Ectodermal cell (in vitro differentiated cells): ENCODE measurements at regions not wholly inside any gene's neighbourhood (a gene's known extent, or its start where the extent isn't known, plus 50 kb on each side); places are given as distances from the start of the nearest gene placed in this dataset.
"Not testable (repeated sequence)": the region's sequence is repeated elsewhere in the genome, so short reads cannot be mapped to it uniquely, and the experiment has no call there.

Experiments used
- H3K27ac ChIP-seq: 2 replicates; pipeline ENCODE4 v1.7.0; 2013; ENCODE audit warnings: mild to moderate bottlenecking, low read depth, low read length; ENCODE audit not compliant: insufficient read depth, poor library complexity, severe bottlenecking
- H3K27me3 ChIP-seq: 2 replicates; pipeline ENCODE4 v1.7.0; 2013; ENCODE audit warnings: mild to moderate bottlenecking, low read length; ENCODE audit not compliant: insufficient read depth, control insufficient read depth, poor library complexity, severe bottlenecking
- H3K36me3 ChIP-seq: one replicate; pipeline ENCODE4 v1.7.0; 2013; ENCODE audit warnings: low read length; ENCODE audit not compliant: control insufficient read depth, insufficient read depth
- H3K4me1 ChIP-seq: one replicate; pipeline ENCODE4 v1.7.0; 2013; ENCODE audit warnings: low read length; ENCODE audit not compliant: control insufficient read depth, insufficient read depth
- H3K4me3 ChIP-seq: 2 replicates; pipeline ENCODE4 v1.7.0; 2013; ENCODE audit warnings: low read depth, low read length, control low read depth; ENCODE audit not compliant: insufficient read depth
- H3K9me3 ChIP-seq: 2 replicates; pipeline ENCODE4 v1.7.0; 2013; ENCODE audit warnings: mild to moderate bottlenecking, low read length, moderate library complexity; ENCODE audit not compliant: control insufficient read depth
- WGBS, 2 experiments: methylation state at CpG; one replicate each; pipeline ENCODE4 v1.1.7; 2013; ENCODE audit warnings: missing lambda C conversion rate in 2 of 2; 5-methylcytosine and 5-hydroxymethylcytosine counted together

DNA sequence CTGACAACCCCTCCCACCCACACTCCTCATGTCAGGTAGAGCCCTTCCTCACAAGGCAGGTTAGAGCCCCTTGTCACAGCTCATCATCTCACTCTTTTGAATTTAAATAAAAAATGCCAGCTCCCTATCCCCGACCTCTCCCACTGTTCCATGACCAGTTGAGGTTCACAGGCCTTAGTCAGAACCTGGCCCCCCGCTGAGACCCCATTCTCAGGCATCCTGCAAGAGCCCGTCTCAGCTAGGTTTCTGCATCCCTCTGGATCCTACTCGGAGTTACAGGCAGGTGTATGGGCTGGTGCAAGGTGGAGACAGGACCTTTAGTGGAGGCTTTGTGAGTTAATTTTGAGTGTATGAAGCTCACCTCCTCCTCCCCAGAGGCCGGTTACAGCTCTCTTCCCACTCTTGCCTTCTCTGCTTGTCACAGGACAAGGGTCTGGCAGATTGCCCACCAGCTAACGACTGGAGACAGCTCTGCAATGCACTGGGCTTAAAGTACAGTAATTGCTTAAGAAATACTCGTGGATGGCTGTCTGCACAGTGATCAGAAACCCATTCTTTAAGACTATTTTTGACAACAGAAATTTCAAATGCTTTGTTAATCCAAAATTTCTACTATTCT, 394.9 kb upstream of the DPP6 start:
- Histone ChIP-seq H3K4me3 (no peak overlapping the region), H3K36me3 (no peaks in the 10 kb centered on the region), H3K27ac (no peak overlapping the region), H3K4me1 (no peaks in the 10 kb centered on the region), H3K9me3 (peaks cover 6% of the 10 kb centered on the region), H3K27me3 (no peaks in the 10 kb centered on the region)
- 52 to 54% methylated on average over 7 of the region's 7 CpGs for WGBS, 2 experiments

- H3K4me3 ChIP-seq = no peak overlapping the region
- no peaks in the 10 kb centered on the region for H3K27me3 ChIP-seq
- no peak overlapping the region for H3K27ac ChIP-seq
- H3K9me3 ChIP-seq = peaks cover 10% of the 10 kb centered on the region
- H3K36me3 ChIP-seq = no peaks in the 10 kb centered on the region
- H3K4me1 ChIP-seq = no peaks in the 10 kb centered on the region
- WGBS, 2 experiments = 52 to 55% methylated on average over 3 of the region's 3 CpGs
Observed at GRCh38 chr7:153675131-153675530, 377.1 kb upstream of the DPP6 start.

GRCh38 chr7:153682628-153683027, 369.6 kb upstream of the DPP6 start:
- no peaks in the 10 kb centered on the region for H3K27me3 ChIP-seq
- no peaks in the 10 kb centered on the region for H3K36me3 ChIP-seq
- H3K27ac ChIP-seq = no peak overlapping the region
- no peaks in the 10 kb centered on the region for H3K4me1 ChIP-seq
- H3K4me3 ChIP-seq = no peak overlapping the region
- WGBS, 2 experiments = 74 to 75% methylated on average over 3 of the region's 3 CpGs
- peaks cover 11% of the 10 kb centered on the region for H3K9me3 ChIP-seq

DNA sequence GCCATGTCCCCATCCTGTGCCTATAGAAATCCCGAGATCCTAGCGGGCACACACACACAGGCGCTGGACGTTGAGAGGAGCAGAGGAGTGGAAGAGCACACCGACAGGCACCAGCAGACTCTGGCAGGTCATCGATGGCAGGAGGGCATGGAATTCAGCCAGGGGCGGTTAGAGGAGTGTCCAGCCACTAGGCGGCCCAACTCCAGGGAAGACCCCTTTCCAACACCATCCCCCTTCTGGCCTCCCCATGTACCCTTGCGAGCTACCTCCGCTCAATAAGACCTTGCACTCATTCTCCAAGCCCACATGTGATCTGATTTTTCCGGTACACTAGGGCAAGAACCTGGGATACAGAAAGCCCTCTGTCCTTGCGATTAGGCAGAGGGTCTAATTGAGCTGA, 356.0 kb upstream of the DPP6 start:
- 88 to 89% methylated on average over 12 of the region's 12 CpGs for WGBS, 2 experiments
- H3K9me3 ChIP-seq = peaks cover 6% of the 10 kb centered on the region
- H3K4me1 ChIP-seq = no peaks in the 10 kb centered on the region
- H3K4me3 ChIP-seq = no peak overlapping the region
- no peaks in the 10 kb centered on the region for H3K27me3 ChIP-seq
- H3K36me3 ChIP-seq = no peaks in the 10 kb centered on the region
- no peak overlapping the region for H3K27ac ChIP-seq

DNA sequence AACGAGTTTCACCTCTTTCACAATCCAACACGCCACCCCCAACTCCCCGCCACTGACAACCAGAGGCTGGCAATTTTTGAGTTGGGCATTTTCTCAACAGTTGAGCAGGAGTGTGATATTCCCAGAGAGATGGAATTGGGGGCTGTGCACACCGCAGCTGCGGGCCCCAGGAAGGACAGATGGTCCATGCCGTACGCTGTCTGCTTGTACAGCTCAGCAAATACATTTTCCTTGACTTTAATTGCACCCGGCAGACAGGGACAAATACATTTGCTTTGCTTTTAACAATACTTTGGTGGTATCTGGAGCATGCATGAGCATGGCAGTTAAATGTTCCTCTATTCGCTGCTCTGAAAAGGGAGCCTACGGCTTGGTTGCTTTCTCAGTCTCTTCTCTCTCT, 354.2 kb upstream of the DPP6 start:
- Histone ChIP-seq H3K27ac (no peak overlapping the region), H3K4me1 (no peaks in the 10 kb centered on the region), H3K36me3 (no peaks in the 10 kb centered on the region), H3K9me3 (peaks cover 6% of the 10 kb centered on the region), H3K4me3 (no peak overlapping the region), H3K27me3 (no peaks in the 10 kb centered on the region)
- WGBS, 2 experiments = 88 to 90% methylated on average over 8 to 9 of the region's 10 CpGs

DNA sequence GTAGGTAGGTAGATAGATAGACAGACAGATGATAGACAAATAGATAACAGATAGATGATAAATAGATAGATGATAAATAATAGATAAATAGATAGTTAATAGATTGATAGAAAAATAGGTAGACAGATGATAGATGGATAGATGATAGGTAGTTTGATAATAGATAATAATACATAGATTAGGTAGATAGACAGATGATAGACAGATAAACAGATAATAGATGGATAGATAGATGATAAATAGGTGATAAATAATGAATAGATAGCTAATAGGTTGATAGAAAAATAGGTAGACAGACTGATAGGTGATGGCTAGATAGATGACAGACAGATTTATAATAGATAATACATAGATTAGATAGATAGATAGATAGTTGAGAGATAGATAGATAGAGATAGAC, 350.5 kb upstream of the DPP6 start:
- Histone ChIP-seq H3K27ac (no peak overlapping the region), H3K36me3 (no peaks in the 10 kb centered on the region), H3K27me3 (no peaks in the 10 kb centered on the region), H3K4me3 (no peak overlapping the region), H3K9me3 (peaks cover 4% of the 10 kb centered on the region), H3K4me1 (no peaks in the 10 kb centered on the region)

- WGBS, 2 experiments = 75 to 80% methylated on average over 1 of the region's 2 CpGs
Observed at GRCh38 chr7:153723892-153724291, 328.3 kb upstream of the DPP6 start.

DNA sequence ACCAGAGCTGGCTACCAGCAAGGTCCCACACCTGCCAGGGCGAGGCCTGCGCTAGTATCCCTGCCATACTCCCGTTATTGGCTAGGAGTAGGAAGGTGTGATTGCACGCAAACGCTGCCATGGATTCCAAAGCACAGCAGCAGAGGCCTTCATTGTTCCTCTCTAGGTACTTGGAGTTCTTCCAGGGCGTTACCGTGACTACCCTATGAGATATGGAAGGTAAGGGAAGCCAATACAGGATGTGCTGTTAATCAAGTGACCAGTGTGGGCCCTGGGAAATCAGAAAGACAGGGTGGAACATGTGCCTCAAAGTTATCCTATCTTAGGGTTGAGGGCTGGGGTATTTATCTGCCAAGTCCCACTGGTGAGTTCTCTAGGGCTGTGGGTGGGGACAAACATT, 320.7 kb upstream of the DPP6 start:
- H3K9me3 ChIP-seq, H3K27ac ChIP-seq, H3K4me3 ChIP-seq, H3K36me3 ChIP-seq, H3K27me3 ChIP-seq, H3K4me1 ChIP-seq: not testable (repeated sequence)
- 81 to 88% methylated on average over 7 of the region's 7 CpGs for WGBS, 2 experiments

More at GRCh38 chr7:153723892-153724291, 328.3 kb upstream of the DPP6 start:
- not testable (repeated sequence) for H3K4me1 ChIP-seq, H3K9me3 ChIP-seq, H3K27me3 ChIP-seq, H3K36me3 ChIP-seq, H3K27ac ChIP-seq, H3K4me3 ChIP-seq

GRCh38 chr7:153743434-153743833, 308.8 kb upstream of the DPP6 start:
- not testable (repeated sequence) for H3K4me3 ChIP-seq, H3K4me1 ChIP-seq, H3K27me3 ChIP-seq, H3K27ac ChIP-seq, H3K9me3 ChIP-seq, H3K36me3 ChIP-seq
- 50 to 78% methylated on average over 2 of the region's 2 CpGs for WGBS, 2 experiments

- H3K27ac ChIP-seq, H3K27me3 ChIP-seq, H3K36me3 ChIP-seq, H3K9me3 ChIP-seq, H3K4me1 ChIP-seq, H3K4me3 ChIP-seq: not testable (repeated sequence)
- 62 to 75% methylated on average over 14 to 18 of the region's 21 CpGs for WGBS, 2 experiments
Observed at GRCh38 chr7:153747969-153748368, 304.2 kb upstream of the DPP6 start.

DNA sequence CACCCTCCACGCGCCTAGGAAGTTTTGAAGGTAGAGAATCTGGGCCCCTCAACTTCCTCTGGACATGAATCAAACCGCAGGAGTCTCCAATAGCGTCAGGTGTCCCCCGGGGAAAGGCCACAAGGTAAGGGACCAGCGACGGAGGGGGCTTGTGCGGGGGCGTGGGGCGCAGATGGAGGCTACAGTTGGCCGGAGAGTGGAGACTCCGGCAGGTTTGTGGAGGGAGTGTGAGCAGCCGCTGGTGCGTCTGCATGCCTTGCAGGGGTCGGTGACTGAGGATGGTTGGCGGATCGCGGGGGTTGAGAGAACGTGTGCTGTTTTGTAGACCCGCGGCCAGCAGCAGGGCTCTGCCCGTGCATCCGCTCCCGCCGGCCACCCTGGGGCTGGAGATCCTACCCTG, 303.3 kb upstream of the DPP6 start:
- H3K4me3 ChIP-seq, H3K27ac ChIP-seq: not testable (repeated sequence)
- 63 to 72% methylated on average over 20 to 22 of the region's 25 CpGs for WGBS, 2 experiments

More for the DNA sequence above, 303.3 kb upstream of the DPP6 start:
- not testable (repeated sequence) for H3K36me3 ChIP-seq, H3K27me3 ChIP-seq, H3K4me1 ChIP-seq, H3K9me3 ChIP-seq
